GM21717 (cell line): ENCODE measurements at regions not wholly inside any gene's neighbourhood (a gene's known extent, or its start where the extent isn't known, plus 50 kb on each side); places are given as distances from the start of the nearest gene placed in this dataset.

Experiments used
- ATAC-seq: cut with Tn5 transposase; IDR thresholded peaks from one replicate; pipeline ENCODE4 v1.9.1; 2021; ENCODE audit warnings: mild to moderate bottlenecking, moderate library complexity; ENCODE audit not compliant: unreplicated experiment

DNA sequence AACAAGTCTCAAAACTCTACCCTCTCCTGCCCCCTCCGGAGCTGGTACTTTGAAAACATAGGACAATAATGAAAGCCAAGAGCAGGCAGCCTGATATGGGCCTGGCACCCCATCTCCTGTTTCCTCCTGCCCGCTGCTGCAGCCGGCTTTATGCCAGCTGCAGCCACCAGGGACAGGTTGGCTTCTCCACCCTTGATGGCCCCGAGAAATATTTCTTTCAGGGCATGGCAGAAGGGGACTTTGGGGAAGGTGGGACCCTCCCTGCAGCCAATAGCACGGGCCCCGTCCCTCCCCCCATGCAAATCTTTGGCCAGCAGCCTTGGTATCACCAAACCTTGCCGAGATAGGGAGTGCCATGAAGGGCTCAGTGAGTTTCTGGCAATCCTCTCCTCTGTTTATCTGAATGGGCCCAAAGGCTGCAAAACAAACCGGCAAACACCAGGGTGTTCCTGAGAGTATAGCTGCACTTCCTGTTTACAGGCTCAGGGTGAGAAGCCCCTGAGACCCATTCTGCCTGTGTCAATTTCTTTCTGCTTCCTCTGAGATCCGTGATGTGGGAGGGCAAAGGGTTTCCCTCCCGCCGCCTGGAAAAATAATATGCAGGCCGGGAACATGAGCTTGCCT lies 73.4 kb upstream of the BOD1 start:
- ATAC-seq = no peak

DNA sequence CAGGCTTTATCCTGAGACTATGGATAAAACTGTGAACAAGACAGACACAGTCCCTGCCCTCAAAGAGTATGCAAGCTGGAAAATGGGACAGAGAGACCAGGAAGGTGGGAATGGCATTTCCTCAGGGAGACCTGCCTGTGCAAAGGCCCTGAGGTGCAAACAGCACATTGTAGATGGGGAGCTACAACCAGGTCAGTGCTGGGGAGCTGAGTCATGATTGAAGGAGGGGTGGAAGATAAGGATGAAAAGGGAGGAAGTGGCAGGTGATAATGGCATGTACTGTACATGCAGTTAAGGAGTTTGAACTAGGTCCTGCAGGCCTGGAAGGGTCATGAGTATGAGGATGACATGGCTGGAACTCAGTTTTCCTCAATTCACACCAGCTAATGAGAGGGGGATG lies 75.5 kb upstream of the BOD1 start:
- ATAC-seq = no peak

DNA sequence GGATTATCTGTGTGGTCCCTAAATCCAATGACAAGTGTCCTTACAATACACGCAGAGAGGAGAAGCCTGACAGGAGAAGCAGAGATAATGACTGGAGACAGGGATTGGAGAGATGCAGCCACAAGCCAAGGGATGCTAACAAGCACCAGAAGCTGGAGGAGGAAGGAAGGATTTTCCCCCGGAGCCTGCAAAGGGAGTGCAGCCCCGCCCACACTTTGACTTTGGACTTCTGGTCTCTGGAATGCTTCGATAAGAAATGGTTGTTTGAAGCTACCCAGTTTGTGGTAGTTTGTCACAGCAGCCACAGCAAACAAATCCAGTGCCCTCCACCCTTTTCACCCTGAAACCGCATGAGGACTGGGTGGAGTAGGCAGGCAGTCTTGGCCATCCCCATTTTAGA lies 77.2 kb upstream of the BOD1 start:
- ATAC-seq = no peak

DNA sequence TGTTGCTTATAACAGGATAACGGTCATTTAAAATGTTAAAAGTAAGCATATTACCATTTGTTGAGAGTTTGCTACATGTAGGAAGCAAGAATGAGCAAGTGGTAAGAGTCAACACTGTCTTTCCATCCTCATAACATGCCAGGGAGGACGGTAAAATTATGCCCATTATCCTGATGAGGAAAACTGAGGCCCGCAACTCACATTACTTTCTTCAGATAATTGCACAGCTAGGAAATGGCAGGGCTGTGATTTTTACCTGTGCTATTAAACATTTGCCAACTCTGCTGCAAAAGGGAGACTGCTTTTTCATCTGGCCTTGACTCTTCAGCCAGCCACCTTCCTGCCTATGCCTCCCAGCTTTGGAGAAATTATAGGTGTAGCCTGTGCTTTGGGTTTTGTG lies 79.8 kb upstream of the BOD1 start:
- no peak for ATAC-seq

GRCh38 chr5:173697931-173698579 lies 81.6 kb upstream of the BOD1 start:
- ATAC-seq = no peak

- ATAC-seq = no peak
These were observed 83.5 kb upstream of the BOD1 start for GRCh38 chr5:173699966-173700365.

- ATAC-seq = no peak
These were observed 87.0 kb upstream of the BOD1 start for GRCh38 chr5:173703466-173703865.

GRCh38 chr5:173704615-173705511 lies 88.4 kb upstream of the BOD1 start:
- no peak for ATAC-seq

DNA sequence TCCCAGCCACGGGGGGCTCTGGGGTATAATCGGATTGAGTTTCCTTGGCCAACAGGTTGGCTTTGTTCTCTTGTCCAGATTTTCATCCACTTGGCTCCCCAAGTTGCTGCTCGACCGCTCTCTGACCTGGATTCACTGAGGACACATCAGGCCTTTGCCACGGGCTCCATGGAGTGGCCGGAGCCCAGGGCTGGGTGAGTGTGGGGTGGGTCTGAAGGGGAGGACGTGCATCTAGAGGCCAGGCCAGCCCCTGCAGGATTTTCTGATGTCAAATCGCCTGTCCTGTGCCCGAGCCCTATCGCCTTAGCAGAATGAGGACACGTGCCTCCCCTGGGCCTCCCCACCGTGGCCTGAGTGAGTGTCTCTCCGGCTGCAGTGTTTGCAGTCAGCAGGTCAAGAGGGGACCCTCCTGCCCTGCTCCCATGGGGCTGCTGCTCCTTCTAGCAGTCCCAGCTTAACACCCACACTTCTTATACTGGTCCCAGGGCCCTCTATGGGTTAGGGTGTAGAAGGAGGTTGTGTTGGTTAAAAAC lies 89.1 kb upstream of the BOD1 start:
- ATAC-seq = no peak

DNA sequence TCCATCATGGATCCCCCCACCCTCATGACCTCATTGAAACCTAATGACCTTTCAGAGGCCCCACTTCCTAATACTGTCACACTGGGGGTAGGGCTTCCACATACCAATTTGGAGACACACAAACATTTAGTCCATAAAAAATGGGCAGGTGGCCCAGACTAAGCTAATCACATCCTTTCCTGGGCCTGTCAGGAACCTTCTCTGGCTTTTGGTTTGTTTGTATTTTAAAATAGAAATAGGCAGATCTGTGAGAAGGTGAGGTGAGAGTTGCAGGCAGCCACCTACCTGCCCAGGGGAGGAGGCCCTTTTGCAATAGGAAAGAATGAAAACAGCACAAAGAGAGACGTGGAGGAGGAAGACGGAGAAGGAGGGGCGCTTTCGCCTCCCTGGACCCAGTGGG lies 90.2 kb upstream of the BOD1 start:
- ATAC-seq = no peak

- ATAC-seq = no peak
These were observed 90.9 kb upstream of the BOD1 start for GRCh38 chr5:173707392-173707791.

- no peak for ATAC-seq
These were observed 92.7 kb upstream of the BOD1 start for GRCh38 chr5:173709145-173709544.

- ATAC-seq = no peak
These were observed 93.3 kb upstream of the BOD1 start for GRCh38 chr5:173709761-173710160.

GRCh38 chr5:173710528-173710927 lies 94.1 kb upstream of the BOD1 start:
- ATAC-seq = no peak

- no peak for ATAC-seq
These were observed 95.0 kb upstream of the BOD1 start for GRCh38 chr5:173711466-173711865.

DNA sequence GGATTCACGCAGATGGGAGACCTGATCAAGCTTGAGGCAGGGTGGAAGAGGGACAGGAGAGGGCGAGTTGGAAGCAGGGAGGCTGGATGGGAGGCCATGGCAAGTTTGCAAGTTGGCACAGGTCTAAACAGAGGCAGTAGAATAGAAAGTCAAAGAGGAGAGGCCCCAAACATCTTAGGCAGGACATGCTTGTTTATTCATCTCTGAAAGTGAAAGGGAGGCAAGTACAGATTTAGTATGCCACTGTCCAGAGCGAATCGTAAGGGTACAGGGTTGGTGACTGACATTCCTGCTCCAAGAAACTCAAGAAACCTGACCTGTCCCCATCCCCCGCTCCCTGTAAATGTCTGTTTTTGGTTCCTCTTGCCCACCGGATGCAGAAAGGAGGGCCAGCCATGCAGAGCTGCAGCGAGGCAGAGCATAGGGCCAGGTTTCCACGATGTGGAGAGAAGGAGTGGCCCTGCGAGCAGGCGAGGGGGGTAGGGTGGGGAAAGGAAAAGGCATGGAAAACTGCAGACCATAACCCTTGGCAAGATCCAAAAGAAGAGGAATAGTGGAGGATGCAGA lies 96.2 kb upstream of the BOD1 start:
- no peak for ATAC-seq

DNA sequence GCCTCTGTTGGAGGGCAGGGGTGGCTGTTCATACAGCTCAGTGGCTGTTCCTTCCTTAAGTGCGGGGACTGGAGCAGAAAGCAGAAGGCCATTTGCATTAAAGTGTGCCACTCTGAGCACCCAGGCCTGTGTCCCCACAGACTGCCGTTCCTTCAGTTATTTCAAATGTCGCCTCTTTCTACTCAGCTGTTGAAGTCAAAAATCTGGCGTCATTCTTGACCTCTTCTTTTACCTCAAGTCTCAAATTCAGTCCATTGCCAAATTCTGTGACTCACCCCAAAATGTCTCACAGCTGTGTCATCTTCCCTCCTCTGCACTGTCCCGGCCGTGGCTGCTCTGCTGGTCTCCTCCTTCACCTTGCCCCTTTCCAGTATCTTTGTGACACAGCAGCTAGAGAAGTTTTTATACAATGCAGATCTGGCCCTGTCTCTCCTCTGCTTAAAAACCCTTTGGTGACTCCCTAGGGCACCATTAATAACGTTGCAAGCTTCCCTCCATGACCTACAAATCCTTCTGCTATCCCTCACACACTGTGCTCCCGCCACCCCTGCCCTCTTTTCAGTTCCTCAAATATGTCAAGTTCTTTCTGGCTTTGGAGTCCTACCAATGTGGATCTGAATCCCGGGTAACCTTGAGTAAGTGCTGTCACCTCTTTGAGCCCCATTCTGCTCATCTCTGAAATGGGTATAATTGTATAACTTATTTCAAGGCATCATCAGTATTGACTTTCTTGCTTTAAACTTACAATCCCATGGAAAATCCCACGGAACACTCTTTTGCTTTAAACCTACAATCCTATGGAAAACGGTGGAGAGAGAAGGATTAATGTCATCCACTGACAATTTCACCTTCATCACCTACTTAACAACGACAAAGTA lies 98.3 kb upstream of the BOD1 start:
- ATAC-seq = no peak

DNA sequence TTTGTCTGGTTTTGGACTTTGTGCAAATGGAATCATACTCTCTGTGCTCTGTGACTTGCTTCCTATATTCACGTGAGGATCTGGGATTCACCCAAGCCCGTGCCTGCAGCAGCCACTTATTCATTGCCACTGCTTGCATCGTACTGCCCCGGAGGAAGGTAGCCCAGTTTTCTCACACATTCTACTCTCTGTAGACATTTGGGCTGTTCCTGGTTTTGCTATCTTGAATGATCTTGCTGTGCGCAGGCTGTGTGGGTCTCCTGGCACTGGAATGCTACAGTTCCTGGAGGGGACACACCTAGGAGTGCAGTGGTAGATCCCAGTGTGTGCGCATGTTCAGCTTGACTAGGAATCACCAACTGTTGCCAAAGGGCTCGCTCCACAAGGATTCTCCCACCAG lies 99.2 kb upstream of the BOD1 start:
- no peak for ATAC-seq

DNA sequence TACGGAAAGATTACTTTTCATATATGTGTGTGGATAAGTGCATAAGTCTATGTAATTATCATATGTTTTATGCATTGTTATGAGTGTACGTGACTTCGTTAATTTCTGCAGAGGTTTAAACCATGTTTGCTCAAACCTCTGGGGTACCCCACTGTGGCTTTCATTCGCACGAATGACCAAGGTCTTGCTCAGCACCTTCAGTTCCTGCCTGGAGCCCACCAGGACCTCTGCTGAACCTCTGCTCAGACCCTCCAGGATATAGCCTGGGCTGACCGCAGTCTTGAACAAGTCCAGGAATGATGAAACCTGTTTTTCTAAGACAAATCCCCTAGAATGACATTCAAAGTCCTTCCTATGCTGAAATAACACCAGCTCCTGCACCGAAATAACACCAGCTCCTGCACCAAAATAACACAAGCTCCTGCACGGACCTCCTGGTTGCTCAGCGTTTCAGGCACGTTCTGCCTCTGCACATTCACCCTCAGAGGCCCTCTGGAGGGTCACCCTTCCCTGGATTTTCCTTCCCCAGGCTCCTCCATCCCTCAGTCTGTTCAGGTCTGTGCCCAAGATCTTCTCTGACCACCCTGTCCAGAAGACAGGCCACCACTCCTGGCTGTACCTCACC lies 99.7 kb upstream of the BOD1 start:
- no peak for ATAC-seq

DNA sequence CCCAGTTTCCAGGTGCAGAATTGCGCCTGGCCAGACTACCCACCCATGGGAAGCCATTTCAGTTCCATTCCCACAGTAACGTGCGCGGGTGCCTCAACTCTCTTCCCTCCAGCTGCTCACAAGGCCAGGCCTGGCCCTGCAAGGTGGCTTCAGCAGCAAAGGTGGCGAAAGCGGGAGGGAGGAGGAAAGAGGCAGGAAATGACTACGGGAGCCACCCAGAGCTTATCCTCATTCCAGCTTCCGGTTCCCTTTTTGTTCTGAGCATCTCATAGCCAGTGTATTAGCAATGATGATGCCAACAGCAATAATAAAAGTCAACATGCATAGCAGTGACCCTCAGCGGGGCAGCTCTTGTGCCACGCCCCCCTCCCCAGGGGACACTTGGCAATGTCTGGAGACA lies 101.5 kb upstream of the BOD1 start:
- no peak for ATAC-seq
